A549 (cell line): ENCODE measurements at regions not wholly inside any gene's neighbourhood (a gene's known extent, or its start where the extent isn't known, plus 50 kb on each side); places are given as distances from the start of the nearest gene placed in this dataset.

Source experiments
- BHLHE40 ChIP-seq: IDR thresholded peaks from 2 replicates; pipeline ENCODE4 v1.6.1; 2012; ENCODE audit warnings: low read depth, low read length, inconsistent platforms
- CBX8 ChIP-seq: fragments of 200-600 bp; sonication (generic); IDR thresholded peaks from 2 replicates; pipeline ENCODE4 v1.6.1; 2016
- CHD2 ChIP-seq: fragments of 150-350 bp; IDR thresholded peaks from 2 replicates; pipeline ENCODE4 v1.6.1; 2014; ENCODE audit warnings: low read length; ENCODE audit not compliant: partially characterized antibody
- CTCF ChIP-seq: fragments of >200 bp; sonication (Bioruptor Twin); formaldehyde crosslinking; IDR thresholded peaks from 3 replicates; pipeline ENCODE4 v1.5.1; 2016
- POLR2A ChIP-seq: IDR thresholded peaks from 2 replicates; pipeline ENCODE4 v1.6.1; 2012; ENCODE audit warnings: mild to moderate bottlenecking, low read length
- RAD21 ChIP-seq, 2 experiments: fragments of >200 bp in 1 of 2; sonication (Bioruptor Twin) in 1 of 2; formaldehyde crosslinking in 1 of 2; IDR thresholded peaks in 1 of 2; conservative IDR thresholded peaks in 1 of 2; 2 replicates in 1 of 2; 3 replicates in 1 of 2; pipeline ENCODE4 v1.6.1; 2012 to 2018; ENCODE audit warnings: inconsistent platforms in 1 of 2
- RCOR1 ChIP-seq: fragments of 150-350 bp; IDR thresholded peaks from 2 replicates; pipeline ENCODE4 v1.6.1; 2014; ENCODE audit warnings: antibody characterized with exemption, low read length, low read depth
- REST ChIP-seq: fragments of 200-600 bp; sonication (generic); IDR thresholded peaks from 2 replicates; pipeline ENCODE4 v1.6.1; 2016; ENCODE audit warnings: antibody characterized with exemption, mild to moderate bottlenecking, moderate library complexity
- RFX5 ChIP-seq: fragments of 450-650 bp; IDR thresholded peaks from 2 replicates; pipeline ENCODE4 v1.7.1; 2014; ENCODE audit warnings: antibody characterized with exemption, mild to moderate bottlenecking, moderate library complexity

- no peak for TF ChIP-seq CTCF
- TF ChIP-seq RFX5 = no peak
- TF ChIP-seq RAD21 (conservative IDR thresholded peaks at IDR 0.05 in 1 of 2, IDR thresholded peaks at IDR 0.05 in 1 of 2) = no peak
- no peak for TF ChIP-seq POLR2A
- TF ChIP-seq RCOR1 = no peak
- no peak for TF ChIP-seq REST
- TF ChIP-seq BHLHE40 = no peak
- no peak for TF ChIP-seq CBX8
- TF ChIP-seq CHD2 = no peak
These were observed 66.8 kb upstream of the UNC13C start for GRCh38 chr15:53911431-53911830.
